H9 (cell line): ENCODE measurements at regions not wholly inside any gene's neighbourhood (a gene's known extent, or its start where the extent isn't known, plus 50 kb on each side); places are given as distances from the start of the nearest gene placed in this dataset.

Source experiments
- DNase-seq: peaks from one replicate; pipeline ENCODE4 v3.0.0-alpha.2; 2017
- H2AFZ ChIP-seq: one replicate; pipeline ENCODE4 v1.6.1; 2013; ENCODE audit warnings: mild to moderate bottlenecking, low read length, control low read depth, moderate library complexity
- H2AK5ac ChIP-seq: 2 replicates; pipeline ENCODE4 v1.6.1; 2013; ENCODE audit warnings: low read length, control low read depth, mixed read lengths; ENCODE audit not compliant: insufficient read length
- H2BK120ac ChIP-seq: one replicate; pipeline ENCODE4 v1.6.1; 2013; ENCODE audit warnings: low read depth, mild to moderate bottlenecking, low read length, control low read depth, inconsistent platforms; ENCODE audit not compliant: poor library complexity, severe bottlenecking
- H2BK12ac ChIP-seq: 2 replicates; pipeline ENCODE4 v1.6.1; 2013; ENCODE audit warnings: low read length, control low read depth, mixed read lengths, low read depth; ENCODE audit not compliant: insufficient read length
- H2BK15ac ChIP-seq: 2 replicates; pipeline ENCODE4 v1.6.1; 2013; ENCODE audit warnings: low read depth, low read length, control low read depth
- H2BK20ac ChIP-seq: one replicate; pipeline ENCODE4 v1.6.1; 2013; ENCODE audit warnings: low read depth, mild to moderate bottlenecking, low read length, control low read depth, inconsistent platforms; ENCODE audit not compliant: poor library complexity, severe bottlenecking
- H2BK5ac ChIP-seq: 2 replicates; pipeline ENCODE4 v1.6.1; 2013; ENCODE audit warnings: low read length, control low read depth, mixed read lengths; ENCODE audit not compliant: insufficient read length
- H3K14ac ChIP-seq: 2 replicates; pipeline ENCODE4 v1.6.1; 2013; ENCODE audit warnings: low read length, control low read depth; ENCODE audit not compliant: insufficient read depth
- H3K18ac ChIP-seq: 2 replicates; pipeline ENCODE4 v1.6.1; 2013; ENCODE audit warnings: low read depth, mild to moderate bottlenecking, mixed read lengths, low read length, control low read depth; ENCODE audit not compliant: insufficient read length
- H3K23ac ChIP-seq: 2 replicates; pipeline ENCODE4 v1.6.1; 2013; ENCODE audit warnings: low read length, control low read depth, mixed read lengths, low read depth; ENCODE audit not compliant: insufficient read length
- H3K23me2 ChIP-seq: 2 replicates; pipeline ENCODE4 v1.6.1; 2013; ENCODE audit warnings: low read depth, mild to moderate bottlenecking, mixed read lengths, low read length, control low read depth; ENCODE audit not compliant: insufficient read length, poor library complexity, severe bottlenecking
- H3K27ac ChIP-seq: 2 replicates; pipeline ENCODE4 v1.5.1; 2013; ENCODE audit warnings: low read length, control low read depth, mixed read lengths, low read depth; ENCODE audit not compliant: insufficient read length
- H3K27me3 ChIP-seq: 2 replicates; pipeline ENCODE4 v1.6.1; 2013; ENCODE audit warnings: low read length, control low read depth, inconsistent platforms; ENCODE audit not compliant: insufficient read depth
- H3K4ac ChIP-seq: 2 replicates; pipeline ENCODE4 v1.6.1; 2013; ENCODE audit warnings: low read depth, mild to moderate bottlenecking, control low read depth, inconsistent platforms, low read length, moderate library complexity
- H3K4me1 ChIP-seq: 2 replicates; pipeline ENCODE4 v1.6.1; 2013; ENCODE audit warnings: low read length, control low read depth, inconsistent platforms; ENCODE audit not compliant: insufficient read depth
- H3K4me2 ChIP-seq: 2 replicates; pipeline ENCODE4 v1.6.1; 2013; ENCODE audit warnings: low read length, control low read depth, mixed read lengths; ENCODE audit not compliant: insufficient read length, insufficient read depth
- H3K56ac ChIP-seq: 2 replicates; pipeline ENCODE4 v1.6.1; 2013; ENCODE audit warnings: low read depth, mild to moderate bottlenecking, mixed read lengths, low read length, control low read depth; ENCODE audit not compliant: insufficient read length
- H3K79me1 ChIP-seq: 2 replicates; pipeline ENCODE4 v1.6.1; 2013; ENCODE audit warnings: low read depth, mild to moderate bottlenecking, moderate library complexity, low read length, control low read depth, inconsistent platforms; ENCODE audit not compliant: insufficient read depth, poor library complexity, severe bottlenecking
- H3K79me2 ChIP-seq: 2 replicates; pipeline ENCODE4 v1.6.1; 2013; ENCODE audit warnings: low read length, control low read depth, inconsistent platforms; ENCODE audit not compliant: insufficient read depth
- H3K9ac ChIP-seq: 2 replicates; pipeline ENCODE4 v1.6.1; 2013; ENCODE audit warnings: low read length, control low read depth, mixed read lengths; ENCODE audit not compliant: insufficient read length; ENCODE audit errors: extremely low read depth
- H3K9me3 ChIP-seq: one replicate; pipeline ENCODE4 v1.6.1; 2013; ENCODE audit warnings: low read depth, low read length, inconsistent platforms; ENCODE audit not compliant: control insufficient read depth
- H3T11ph ChIP-seq: one replicate; pipeline ENCODE4 v1.6.1; 2013; ENCODE audit warnings: mild to moderate bottlenecking, low read length, control low read depth, inconsistent platforms
- H4K20me1 ChIP-seq: one replicate; pipeline ENCODE4 v1.6.1; 2013; ENCODE audit not compliant: control insufficient read depth, insufficient read length, insufficient read depth
- H4K5ac ChIP-seq: 2 replicates; pipeline ENCODE4 v1.6.1; 2013; ENCODE audit warnings: low read depth, mild to moderate bottlenecking, mixed read lengths, low read length, control low read depth; ENCODE audit not compliant: insufficient read length
- H4K8ac ChIP-seq: replicated peaks from 2 replicates; pipeline ENCODE4 v1.6.1; 2013; ENCODE audit warnings: low read length, control low read depth, mixed read lengths, low read depth; ENCODE audit not compliant: insufficient read length
- H4K91ac ChIP-seq: 2 replicates; pipeline ENCODE4 v1.6.1; 2013; ENCODE audit warnings: low read depth, mild to moderate bottlenecking, moderate library complexity, mixed read lengths, low read length, control low read depth; ENCODE audit not compliant: insufficient read length
- H3K27ac Mint-ChIP-seq, 3 experiments: 2 replicates in 2 of 3; 3 replicates in 1 of 3; pipeline ENCODE4 v1.8.0; 2020 to 2021; ENCODE audit warnings: mixed read lengths in 3 of 3, mild to moderate bottlenecking in 1 of 3, moderate library complexity in 1 of 3
- H3K27me3 Mint-ChIP-seq: 2 replicates; pipeline ENCODE4 v1.8.0; 2021; ENCODE audit warnings: low read depth, mild to moderate bottlenecking, moderate library complexity, mixed read lengths
- H3K36me3 Mint-ChIP-seq, 3 experiments: 2 replicates in 2 of 3; 3 replicates in 1 of 3; pipeline ENCODE4 v1.8.0; 2020 to 2021; ENCODE audit warnings: low read depth in 3 of 3, mixed read lengths in 3 of 3; ENCODE audit not compliant: insufficient read depth in 1 of 3
- H3K4me1 Mint-ChIP-seq, 2 experiments: 2 replicates each; pipeline ENCODE4 v1.8.0; 2020; ENCODE audit warnings: mixed read lengths in 2 of 2
- H3K4me3 Mint-ChIP-seq, 2 experiments: 2 replicates in 1 of 2; 3 replicates in 1 of 2; pipeline ENCODE4 v1.8.0; 2020 to 2021; ENCODE audit warnings: mild to moderate bottlenecking in 2 of 2, mixed read lengths in 2 of 2, moderate library complexity in 1 of 2
- H3K9me3 Mint-ChIP-seq, 2 experiments: 2 replicates in 1 of 2; 3 replicates in 1 of 2; pipeline ENCODE4 v1.8.0; 2020; ENCODE audit warnings: mild to moderate bottlenecking in 2 of 2, mixed read lengths in 2 of 2, moderate library complexity in 1 of 2
- WGBS: extraction: QIAGEN DNeasy Blood & Tissue Kit; methylation state at CpG from one replicate; pipeline ENCODE4 v1.1.7; 2013; ENCODE audit warnings: missing lambda C conversion rate, low lambda C conversion rate, mixed read lengths; ENCODE audit not compliant: insufficient read length; ENCODE audit errors: extremely low coverage; 5-methylcytosine and 5-hydroxymethylcytosine counted together
- TF ChIP-seq, protein P1 (sequence below): fragments of 200-600 bp; sonication (generic); conservative IDR thresholded peaks from 3 replicates; pipeline ENCODE4 v1.8.0; 2021; ENCODE audit warnings: antibody characterized with exemption, mild to moderate bottlenecking

- TF ChIP-seq, protein P1, sequence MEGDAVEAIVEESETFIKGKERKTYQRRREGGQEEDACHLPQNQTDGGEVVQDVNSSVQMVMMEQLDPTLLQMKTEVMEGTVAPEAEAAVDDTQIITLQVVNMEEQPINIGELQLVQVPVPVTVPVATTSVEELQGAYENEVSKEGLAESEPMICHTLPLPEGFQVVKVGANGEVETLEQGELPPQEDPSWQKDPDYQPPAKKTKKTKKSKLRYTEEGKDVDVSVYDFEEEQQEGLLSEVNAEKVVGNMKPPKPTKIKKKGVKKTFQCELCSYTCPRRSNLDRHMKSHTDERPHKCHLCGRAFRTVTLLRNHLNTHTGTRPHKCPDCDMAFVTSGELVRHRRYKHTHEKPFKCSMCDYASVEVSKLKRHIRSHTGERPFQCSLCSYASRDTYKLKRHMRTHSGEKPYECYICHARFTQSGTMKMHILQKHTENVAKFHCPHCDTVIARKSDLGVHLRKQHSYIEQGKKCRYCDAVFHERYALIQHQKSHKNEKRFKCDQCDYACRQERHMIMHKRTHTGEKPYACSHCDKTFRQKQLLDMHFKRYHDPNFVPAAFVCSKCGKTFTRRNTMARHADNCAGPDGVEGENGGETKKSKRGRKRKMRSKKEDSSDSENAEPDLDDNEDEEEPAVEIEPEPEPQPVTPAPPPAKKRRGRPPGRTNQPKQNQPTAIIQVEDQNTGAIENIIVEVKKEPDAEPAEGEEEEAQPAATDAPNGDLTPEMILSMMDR, result no peak
- no peak overlapping the region for H3K9ac ChIP-seq
- H3K27ac ChIP-seq, result no peak overlapping the region
- no peaks in the 10 kb centered on the region for H4K20me1 ChIP-seq
- no peak overlapping the region for H3K27ac Mint-ChIP-seq
- no peaks in the 10 kb centered on the region for H3K9me3 ChIP-seq
- H4K91ac ChIP-seq, result no peak overlapping the region
- no peak overlapping the region for H2AK5ac ChIP-seq
- H3K23me2 ChIP-seq, result no peaks in the 10 kb centered on the region
- H2BK20ac ChIP-seq, result no peak overlapping the region
- no peak overlapping the region for H2BK15ac ChIP-seq
- no peak overlapping the region for H3T11ph ChIP-seq
- H3K27me3 Mint-ChIP-seq, result no peaks in the 10 kb centered on the region; the same call in 1 of the 2 replicates
- H3K56ac ChIP-seq, result no peak overlapping the region
- H3K4me1 Mint-ChIP-seq, result no peaks in the 10 kb centered on the region
- no CpG with 5 or more reads among the region's 8 CpGs for WGBS
- H3K27me3 ChIP-seq, result no peaks in the 10 kb centered on the region
- H4K8ac ChIP-seq, result no peak overlapping the region
- no peaks in the 10 kb centered on the region for H3K79me1 ChIP-seq
- no peak overlapping the region for H4K5ac ChIP-seq
- no peak overlapping the region for H2BK12ac ChIP-seq
- H3K4me2 ChIP-seq, result no peak overlapping the region
- no peaks in the 10 kb centered on the region for H3K36me3 Mint-ChIP-seq
- H3K4me1 ChIP-seq, result no peaks in the 10 kb centered on the region
- DNase-seq, result no peak
- no peaks in the 10 kb centered on the region for H3K9me3 Mint-ChIP-seq
- no peak overlapping the region for H2BK5ac ChIP-seq
- no peak overlapping the region for H2BK120ac ChIP-seq
- H3K23ac ChIP-seq, result no peak overlapping the region
- H3K14ac ChIP-seq, result no peak overlapping the region
- no peak overlapping the region for H3K4ac ChIP-seq
- H3K18ac ChIP-seq, result no peak overlapping the region
- H2AFZ ChIP-seq, result no peak overlapping the region
- H3K79me2 ChIP-seq, result no peaks in the 10 kb centered on the region
- H3K4me3 Mint-ChIP-seq, result no peak overlapping the region
Measured at GRCh38 chr15:87748483-87748882, 508.1 kb downstream of the NTRK3 start.
